ENCODE measurements at regions not wholly inside any gene's neighbourhood (a gene's known extent, or its start where the extent isn't known, plus 50 kb on each side); places are given as distances from the start of the nearest gene placed in this dataset.
A peak's percentile ranks its signal among the peaks of the same experiment; 100 is the strongest.

DNA sequence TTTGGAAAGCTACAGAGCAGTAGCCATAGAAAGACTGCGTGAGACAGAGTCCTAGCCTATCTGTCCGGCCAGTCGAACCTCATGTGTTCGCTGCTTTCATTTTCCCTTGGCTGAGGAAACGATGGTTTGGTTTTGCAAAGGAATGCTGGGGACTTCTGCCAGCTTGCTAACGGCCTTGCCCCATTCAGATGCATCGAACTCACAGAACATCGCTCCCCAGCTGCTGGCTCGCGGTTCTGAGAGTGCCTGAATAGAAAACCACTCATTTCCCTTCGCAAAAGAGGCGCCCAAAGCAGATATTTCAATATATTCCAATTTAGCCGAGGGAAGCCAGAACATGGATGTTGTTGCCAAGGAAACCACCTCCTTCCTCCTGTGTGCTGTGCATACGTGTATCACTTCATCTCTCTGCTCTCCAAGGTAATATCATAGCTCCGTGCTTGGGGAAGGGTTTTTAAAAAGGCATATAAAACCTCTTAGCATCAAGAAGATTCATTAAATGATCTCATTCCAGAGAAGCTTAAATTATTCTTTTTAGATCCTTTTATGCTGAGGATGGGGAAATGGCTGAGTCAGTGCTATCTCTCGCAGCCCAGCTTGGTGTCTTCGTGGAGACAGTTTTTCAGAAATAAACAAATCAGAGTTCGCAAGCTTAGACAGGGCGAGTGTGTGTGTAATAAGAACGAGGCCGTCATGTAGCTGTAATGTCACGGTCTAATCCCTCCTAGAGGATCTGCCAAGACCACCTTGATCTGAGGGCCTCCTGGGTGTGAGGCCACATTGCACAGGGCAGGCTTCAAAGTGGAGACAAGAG is 215.2 kb downstream of the RPS24 start:
- DNase-seq: no peak

DNA sequence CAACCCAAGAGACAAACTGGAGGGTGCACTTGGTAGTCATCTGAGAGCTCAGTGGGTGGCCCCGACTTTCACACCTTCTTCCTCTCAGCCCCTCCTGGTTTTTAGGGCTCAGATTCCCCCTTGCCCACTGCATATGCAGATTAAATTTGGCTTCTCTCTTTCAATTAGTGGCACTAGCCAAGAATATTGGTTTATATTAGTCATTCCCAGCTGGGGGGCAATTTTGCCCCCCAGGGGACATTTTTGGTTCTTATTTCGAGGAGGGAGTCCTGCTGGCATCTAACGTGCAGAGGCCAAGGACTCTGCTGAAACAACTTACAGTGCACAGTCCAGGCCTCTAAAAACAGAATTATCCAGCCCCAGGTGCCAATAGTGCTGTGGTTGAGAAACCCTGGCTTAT is 216.0 kb downstream of the RPS24 start:
- DNase-seq: no peak

DNA sequence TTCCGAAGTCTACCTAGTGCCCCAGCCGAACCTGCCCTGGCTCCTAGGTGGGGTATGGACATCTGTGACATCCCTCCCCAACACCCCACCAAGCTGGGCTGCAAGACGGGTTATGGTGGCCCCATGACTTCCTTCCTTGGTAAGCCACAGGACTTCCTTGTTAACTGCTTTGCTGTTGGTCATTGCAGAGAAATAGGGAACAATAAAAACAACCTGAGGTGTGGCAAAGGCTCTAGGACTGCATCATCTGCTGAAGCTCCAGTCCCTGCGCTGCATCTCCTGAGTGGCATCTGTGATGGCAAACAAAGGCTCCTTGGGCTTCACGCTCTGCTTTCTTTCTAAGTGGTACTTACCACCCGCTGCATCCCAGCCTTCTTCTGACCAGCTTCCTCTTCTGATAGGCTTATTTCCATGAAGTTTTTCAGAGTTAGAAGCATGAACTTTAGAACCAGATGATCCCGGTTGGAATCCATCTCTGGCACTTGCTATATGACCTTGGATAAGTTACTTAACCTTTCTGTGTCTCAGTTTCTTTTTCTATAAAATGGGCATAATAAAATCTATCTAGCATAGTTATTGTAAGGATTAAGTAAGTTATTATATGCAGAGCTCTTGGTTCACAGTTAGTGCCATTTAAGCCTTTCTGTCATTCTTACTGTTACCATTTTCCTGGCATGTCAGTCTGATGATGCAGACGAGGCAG is 216.8 kb downstream of the RPS24 start:
- peak; percentile 80 to 88 for DNase-seq

DNA sequence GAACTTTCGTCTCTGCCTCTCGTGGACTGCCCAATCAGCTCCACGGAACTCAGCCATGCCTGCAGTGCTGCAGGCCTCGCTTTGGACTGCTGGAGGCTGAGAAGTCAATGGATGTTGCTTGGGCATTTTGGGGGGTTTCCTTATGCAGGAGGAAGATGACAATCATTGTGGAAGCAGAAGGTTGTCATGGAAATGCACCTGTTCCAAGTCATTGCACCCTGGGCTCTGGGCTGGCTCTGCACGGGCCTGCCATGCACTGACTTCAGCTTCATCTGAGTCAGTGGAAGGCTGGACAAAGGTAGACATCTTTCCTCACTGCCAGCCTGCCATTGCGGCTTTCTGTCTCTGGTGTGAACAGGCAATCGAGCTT is 217.3 kb downstream of the RPS24 start:
- no peak for DNase-seq

DNA sequence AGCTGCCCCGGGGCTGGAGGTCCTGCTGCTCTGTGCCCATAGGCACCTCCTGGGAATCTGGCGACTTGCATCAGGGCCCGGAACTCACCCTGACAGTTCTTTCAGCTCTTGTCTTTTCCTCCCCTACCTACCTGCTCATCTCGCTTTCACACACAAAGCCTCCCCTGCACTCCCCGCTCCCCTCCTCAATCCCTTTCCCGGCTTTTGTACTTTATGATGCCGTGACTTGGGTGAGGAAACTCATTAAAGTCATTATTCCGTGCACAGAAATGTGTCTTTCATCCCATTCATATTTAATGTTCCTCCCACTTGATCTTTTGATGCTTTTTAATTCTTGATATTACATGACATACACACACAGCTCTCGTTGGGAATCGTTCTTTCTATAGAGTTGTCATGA is 218.6 kb downstream of the RPS24 start:
- DNase-seq: no peak

DNA sequence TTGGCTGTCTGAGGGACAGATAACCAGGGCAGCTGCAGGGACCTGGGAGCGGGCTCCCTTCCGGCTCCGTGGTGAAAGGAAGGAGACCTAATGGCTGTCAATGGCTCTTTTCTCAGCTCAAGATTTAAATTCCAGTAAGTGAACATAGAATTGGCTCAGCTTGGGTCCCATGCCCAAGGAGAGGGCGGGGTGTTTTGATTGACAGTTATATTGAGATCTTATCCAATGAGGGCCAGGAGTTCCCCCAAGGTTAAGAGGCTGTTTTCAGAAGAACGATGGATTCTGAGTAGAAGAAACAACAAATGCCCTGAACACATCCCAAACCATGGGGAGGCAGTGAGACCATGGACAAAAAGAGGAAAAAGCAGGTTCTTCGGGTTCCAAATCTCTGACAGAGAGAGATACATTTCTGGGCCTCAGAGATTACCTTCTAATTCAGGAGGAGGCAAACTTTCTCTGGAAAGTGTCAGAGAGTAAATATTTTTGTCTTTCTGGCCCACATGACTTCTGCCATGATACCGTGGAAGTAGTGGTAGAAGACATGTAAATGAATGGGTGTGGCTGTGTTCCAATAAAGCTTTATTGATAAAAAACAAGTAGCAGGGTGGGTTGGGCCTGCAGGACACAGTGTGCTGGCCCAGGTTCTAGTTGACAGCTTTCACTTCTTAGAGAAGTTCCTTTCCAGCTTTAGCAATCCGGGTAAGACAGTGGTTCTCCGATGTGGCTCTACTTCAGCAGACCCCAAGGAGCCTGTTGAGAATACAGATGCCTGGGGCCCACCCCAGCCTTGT is 219.6 kb downstream of the RPS24 start:
- no peak for DNase-seq

DNA sequence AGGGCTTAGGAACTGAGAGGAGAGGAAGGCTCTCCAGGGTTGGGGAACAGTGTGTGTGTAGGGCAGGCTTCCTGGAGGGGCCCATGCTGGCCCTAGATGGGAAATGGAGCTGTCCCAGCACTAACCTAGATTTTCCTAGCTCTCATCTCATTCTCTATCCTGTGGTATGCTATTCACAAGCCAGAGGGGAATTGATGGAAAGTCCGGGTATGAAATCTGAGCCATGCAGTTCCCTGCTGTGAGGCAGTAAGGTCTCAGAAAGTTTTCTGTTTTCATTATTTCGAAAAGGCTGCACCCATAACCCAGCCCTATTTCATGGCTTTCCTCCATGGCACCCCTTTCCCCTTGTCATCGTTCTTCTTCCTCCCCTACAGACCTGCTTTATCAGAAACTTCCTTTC is 220.3 kb downstream of the RPS24 start:
- no peak for DNase-seq

DNA sequence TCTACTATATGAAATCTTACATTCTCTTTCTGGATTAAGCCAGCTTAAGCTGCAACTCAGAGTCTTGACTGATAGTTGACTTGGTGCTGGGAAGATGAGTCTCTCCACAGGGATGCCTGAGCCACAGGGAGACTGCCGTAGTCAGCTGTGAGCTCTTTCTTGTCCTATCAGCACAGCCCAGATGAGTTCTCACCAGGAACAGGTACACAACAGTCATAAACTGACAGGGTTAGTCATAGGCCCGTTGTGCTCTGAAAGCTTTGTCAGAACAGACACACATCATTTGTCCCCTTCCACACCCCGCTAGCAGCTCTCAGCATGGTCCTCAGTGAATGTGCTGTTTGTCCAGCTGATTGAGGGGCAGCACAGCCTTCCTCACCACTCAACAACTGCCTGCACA is 221.6 kb downstream of the RPS24 start:
- no peak for DNase-seq

DNA sequence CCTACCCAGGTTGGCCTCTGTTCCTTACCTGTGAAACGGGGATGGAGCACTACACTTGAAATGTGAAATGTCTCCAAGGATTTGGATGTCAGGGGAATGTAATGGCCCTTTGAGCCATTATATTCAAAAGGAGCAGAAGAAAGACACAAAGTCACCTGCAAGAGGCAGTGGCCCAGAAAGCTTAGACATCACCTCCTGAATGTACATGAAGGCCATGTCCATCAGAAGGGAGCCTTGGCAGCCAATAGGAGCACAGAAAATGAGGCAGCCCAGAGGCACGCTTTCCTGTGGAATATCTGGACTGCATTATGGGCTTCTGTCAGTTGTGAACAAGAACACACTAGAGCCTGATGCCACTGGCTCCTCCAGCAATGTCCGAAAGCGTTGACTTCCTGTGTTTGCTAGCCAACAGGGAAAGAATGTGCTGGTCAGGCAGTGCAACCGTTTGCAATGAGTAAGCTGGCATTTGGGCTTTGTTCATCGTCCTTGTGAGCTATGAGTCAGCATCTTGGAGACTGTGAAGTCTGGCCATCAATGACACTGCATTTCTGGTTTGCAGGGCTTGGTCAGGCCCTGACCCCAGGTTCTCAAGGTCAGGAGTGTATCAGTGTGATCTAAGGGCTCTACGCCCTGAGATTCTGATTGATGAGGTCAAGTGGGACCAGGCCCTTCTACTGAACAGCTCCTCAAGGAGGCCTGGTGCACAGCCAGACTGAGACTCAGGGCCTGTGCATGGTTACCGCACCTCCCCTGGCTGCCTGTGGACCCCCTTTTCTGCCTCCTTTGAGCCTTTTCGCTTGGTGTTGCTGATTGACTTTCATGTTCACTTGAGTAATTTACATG is 222.4 kb downstream of the RPS24 start:
- peak; percentile 93 to 97 for DNase-seq

DNA sequence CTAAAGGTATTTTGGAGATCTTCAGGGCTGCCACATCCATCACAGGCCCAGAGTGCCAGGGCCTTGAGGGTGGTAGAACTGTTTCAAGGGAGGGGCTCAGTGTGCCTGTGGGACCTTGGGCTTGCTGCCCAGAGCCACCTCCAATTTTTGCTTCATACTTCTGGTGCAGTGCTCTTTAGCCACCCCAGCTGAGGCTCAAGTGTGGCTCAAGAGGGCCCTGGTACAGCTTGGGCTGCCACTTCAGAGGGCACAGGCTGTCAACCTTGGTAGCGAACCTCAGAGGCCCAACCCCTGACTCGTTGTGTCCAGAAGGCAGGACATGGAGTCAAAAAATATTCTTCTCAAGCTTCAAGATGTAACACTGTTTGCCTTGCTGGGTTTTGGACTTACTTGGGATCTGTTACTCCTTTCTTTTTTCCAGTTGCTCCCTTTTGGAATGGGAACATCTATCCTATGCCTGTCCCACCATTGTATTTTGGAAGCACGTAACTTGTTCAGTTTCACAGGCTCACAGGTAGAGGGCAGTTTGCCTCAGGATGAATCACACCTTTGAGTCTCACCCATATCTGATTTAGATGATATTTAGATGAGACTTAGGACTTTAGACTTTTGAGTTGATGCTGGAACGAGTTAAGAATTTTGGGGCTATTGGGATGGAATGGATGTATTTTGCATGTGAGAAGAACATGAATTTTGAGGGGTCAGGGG is 224.8 kb downstream of the RPS24 start:
- no peak for DNase-seq

DNA sequence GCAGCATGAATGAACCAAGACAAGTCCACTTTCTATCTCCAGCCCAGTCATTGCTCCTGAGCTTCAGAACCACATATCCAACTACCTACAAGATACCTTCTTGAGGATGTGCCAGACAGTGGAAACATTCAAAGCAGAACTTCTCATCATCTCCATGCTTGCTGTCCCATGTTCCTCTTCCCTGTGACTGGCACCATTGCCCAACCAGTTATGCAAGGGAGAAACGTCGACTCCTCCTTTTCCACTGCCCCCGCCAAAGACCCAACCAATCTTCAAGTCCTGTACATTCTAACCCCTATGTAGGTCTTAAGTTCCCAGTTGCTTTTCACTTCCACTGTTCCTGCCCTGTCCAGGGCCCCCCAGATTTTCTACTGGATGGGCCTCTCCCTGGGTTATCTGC is 225.7 kb downstream of the RPS24 start:
- DNase-seq: peak; percentile 83 to 86

DNA sequence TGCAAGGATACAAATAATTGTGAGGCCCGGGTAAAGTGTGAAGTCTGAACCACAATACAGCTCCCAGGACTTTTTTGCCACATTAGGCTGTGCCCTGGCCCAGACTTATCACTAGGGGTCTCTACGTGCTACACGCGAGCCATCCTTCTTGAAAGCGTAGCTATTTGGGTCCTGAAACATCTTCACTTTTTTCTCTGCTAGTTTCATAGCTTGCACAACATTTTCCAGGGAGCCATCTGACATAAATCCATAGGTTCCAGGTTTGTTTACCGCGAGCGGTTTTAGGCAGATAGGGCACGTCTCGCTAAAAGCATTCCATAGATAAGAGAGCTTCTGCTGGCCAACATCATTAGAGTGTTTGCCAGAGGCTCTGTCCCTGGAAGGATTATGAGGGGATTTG is 226.5 kb downstream of the RPS24 start:
- no peak for DNase-seq

DNA sequence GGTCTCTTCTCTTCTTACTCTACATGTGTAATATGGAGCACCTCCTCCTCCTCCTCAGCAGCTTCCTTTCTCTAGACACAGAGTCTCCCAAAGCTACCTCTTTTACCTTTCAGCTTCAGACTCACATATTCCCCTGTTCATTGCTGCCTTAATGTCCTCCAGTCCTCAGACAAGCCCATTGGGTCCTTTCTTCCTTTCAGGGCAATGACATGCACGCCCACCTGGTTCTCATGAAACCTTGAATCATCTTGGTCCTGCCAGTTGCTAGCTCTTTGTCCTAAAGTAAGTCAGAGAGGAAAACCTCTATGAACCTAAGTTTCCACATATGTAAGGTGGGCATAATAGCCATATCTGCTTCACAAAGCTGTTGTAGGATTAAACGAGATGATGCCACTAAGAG is 227.0 kb downstream of the RPS24 start:
- DNase-seq: peak in 1 of 2 donors; percentile 17

DNA sequence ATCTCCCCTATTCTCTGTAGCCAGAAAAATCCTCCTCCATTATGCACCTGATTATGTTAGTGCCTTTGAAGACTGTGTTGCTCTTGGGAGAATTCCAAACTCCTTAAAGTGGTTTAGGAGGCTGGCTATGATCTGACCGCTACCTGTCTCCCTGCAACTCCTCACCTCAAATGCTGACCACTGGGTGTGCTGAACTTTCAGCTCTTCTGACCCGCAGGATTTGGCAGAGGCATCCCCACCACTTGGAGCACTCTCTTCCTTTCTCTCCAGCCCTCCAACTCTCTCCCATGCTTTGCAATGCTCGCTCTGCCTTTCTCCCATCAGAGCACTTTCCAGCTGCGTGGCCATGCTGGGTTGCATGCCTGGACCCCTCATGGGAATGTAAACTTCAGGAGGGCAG is 227.6 kb downstream of the RPS24 start:
- DNase-seq: no peak

DNA sequence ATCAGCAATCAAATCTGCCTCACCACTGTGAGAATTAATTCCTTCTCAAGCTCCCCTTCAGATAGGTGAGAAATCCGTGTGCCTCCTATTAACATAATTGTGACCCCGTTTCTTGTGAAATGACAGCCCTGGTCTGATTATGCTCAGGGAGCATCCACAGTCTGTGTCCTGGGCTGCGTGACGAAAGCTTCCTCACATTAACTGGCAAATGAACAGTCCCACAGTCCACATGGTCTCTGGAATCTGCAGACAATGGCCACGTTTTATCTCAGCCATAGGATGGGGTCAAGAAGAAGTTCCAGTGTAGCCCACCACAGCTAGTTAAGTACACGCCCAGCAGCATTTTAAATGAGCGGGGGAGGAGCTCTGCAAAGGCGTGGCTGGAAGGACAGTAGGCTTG is 229.2 kb downstream of the RPS24 start:
- no peak for DNase-seq

DNA sequence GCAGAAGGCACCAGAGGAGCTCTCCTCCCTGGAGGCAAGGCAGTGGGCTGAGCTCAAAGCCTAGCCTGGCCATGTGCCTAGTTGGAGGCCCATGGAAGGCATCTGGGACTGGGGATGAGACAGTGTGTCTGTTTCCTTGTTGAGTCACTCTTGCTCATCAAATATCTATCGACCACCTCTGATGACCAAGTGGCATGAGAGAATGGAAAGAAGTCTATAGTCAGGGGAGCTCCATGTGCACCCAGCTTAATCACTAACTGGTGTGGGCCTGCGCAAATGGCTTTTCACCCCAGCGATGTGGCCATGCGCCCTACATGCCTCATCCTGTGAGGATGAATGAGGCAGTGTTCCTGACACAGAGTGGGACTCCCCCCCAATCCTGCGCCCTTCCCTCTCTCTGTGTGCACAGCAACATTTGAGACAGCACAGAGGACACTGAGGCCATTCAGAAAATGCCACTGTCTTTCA is 229.9 kb downstream of the RPS24 start:
- DNase-seq: no peak

DNA sequence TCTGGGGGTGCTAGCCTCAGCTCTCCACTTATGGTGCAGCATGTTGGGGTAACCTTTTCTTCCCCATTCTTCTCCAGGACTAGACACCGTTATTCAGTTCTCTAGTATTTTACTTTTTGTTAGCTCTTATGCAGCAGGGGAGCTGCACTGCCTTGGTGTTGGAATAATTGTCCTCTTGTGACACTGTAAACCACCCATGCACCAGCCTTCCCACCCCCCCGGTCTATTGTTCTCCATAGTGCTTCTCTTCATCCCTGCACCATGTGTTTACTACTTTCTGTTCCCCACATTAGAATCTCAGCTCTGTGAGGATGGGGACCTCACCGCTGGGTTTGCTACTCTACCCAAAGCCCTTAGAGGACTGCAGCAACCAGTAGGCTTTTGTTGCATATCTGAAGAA is 230.7 kb downstream of the RPS24 start:
- no peak for DNase-seq

DNA sequence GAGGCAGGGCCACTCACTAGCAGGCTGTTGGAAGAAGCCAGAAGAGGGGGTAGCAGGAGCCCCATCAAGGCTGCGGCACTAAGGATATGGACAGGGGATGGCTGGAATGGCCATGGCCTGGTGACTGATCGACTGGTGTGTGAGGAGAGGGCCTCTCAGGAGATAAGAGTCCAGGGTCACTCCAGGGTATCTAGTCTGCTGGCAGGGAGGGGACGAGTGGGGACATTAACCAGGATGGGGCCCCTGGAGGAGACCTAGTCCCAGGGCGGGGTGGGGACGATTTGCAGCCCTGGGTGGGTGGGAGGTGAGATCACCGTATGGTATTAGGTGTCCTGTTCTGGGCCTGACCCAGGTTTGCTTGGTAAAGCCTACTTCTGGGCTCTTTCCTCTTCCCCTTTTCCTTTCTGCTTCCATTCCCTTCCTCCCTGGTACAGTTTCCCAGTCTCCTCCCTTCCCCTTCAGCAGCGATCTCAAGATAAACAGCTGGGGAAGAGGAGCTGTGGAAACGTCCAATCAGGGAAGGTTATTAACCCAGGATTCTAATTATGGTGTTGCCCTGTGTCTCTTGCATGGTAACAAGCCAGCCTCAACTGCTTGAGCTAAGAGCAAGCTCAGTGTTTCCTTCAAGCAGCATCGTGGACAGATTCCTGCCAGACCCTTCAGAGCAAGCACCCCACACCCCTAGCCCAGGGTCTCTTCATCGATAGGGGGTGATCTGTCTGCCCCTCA is 233.2 kb downstream of the RPS24 start:
- DNase-seq: no peak

DNA sequence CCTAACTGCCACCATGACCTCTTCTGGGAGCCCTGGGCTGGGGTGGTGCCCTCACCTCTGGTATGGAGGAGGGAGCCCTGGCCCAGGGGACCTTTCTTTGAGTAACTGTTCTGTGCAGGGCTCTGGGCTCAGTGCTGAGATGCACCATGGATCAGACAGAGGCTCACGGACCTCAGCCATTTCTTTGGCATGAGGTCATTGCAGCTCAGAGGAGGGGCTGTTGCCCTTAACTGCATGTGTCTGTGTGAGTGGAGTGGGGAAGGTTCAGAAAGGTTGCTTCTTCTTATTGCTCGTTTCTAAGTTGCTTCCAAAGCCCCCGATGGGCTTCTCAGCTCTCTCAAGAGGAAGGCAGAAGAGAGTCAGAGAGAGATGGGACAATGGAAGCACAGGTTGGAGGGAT is 233.9 kb downstream of the RPS24 start:
- DNase-seq: no peak

DNA sequence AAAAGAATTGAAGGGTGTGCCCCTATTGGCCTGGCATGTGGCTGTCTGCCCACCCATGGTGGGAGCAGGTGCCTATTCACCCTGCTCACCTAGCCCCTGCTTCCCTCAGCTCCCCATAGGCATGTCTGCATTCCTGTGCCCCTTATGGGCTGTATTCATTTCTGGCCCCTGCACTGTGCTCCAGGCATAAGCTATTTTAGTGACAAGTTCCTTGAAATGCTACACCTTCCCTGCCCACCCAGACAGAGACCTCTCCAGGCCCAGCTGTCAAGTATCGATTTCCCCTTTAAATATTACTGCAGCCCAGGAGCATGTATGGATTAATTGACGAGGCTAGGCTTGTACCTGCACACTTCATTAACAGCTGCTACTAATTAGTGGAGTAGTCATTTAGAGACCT is 235.4 kb downstream of the RPS24 start:
- no peak for DNase-seq

DNA sequence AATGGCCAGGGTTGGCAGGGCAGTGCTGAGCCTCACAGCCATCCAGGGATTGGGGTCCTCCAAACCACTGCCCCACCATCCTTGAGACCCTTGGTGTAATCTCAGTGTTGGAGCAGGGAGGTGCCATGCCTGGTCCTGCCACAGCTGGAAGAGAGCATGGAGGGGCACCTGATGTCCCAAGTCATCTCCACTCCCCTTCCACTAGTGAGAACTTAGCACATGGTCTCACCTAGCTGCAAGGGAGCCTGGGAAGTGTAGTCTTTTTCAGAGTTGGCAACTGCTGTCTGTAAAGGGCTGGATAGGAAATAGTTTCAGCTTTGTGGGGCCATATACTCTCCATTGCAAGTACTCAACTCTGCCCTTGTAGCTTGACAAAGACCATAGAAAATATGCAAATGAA is 238.7 kb downstream of the RPS24 start:
- no peak for DNase-seq

All from inflammatory macrophage (primary cell).